Muscle of arm (tissue), 1 donor: ENCODE measurements at regions not wholly inside any gene's neighbourhood (a gene's known extent, or its start where the extent isn't known, plus 50 kb on each side); places are given as distances from the start of the nearest gene placed in this dataset.
"Not testable (repeated sequence)": the region's sequence is repeated elsewhere in the genome, so short reads cannot be mapped to it uniquely, and the experiment has no call there.

ENCODE experiments used
- DNase-seq: peaks from one replicate; pipeline ENCODE4 v3.0.0-alpha.2; 2013

- DNase-seq = no peak
Observed at GRCh38 chr16:77488652-77489051, 53.8 kb upstream of the ADAMTS18 start.

- DNase-seq = no peak
Observed at GRCh38 chr16:77491091-77491490, 56.3 kb upstream of the ADAMTS18 start.

- no peak for DNase-seq
Observed at GRCh38 chr16:77496934-77497333, 62.1 kb upstream of the ADAMTS18 start.

GRCh38 chr16:77499373-77500285 is 64.8 kb upstream of the ADAMTS18 start:
- no peak for DNase-seq

- DNase-seq = no peak
Observed at GRCh38 chr16:77500286-77500598, 65.4 kb upstream of the ADAMTS18 start.

GRCh38 chr16:77500934-77501664 is 66.3 kb upstream of the ADAMTS18 start:
- no peak for DNase-seq

GRCh38 chr16:77502448-77502847 is 67.6 kb upstream of the ADAMTS18 start:
- DNase-seq = no peak

GRCh38 chr16:77506492-77506891 is 71.7 kb upstream of the ADAMTS18 start:
- DNase-seq = not testable (repeated sequence)

GRCh38 chr16:77509051-77509450 is 74.2 kb upstream of the ADAMTS18 start:
- DNase-seq = no peak

- DNase-seq = no peak
Observed at GRCh38 chr16:77509796-77510195, 75.0 kb upstream of the ADAMTS18 start.

GRCh38 chr16:77511053-77511452 is 76.2 kb upstream of the ADAMTS18 start:
- no peak for DNase-seq

- no peak for DNase-seq
Observed at GRCh38 chr16:77514500-77515220, 79.8 kb upstream of the ADAMTS18 start.

- DNase-seq = not testable (repeated sequence)
Observed at GRCh38 chr16:77525226-77525625, 90.4 kb upstream of the ADAMTS18 start.

GRCh38 chr16:77531752-77532151 is 96.9 kb upstream of the ADAMTS18 start:
- DNase-seq = no peak

GRCh38 chr16:77536809-77537208 is 102.0 kb upstream of the ADAMTS18 start:
- DNase-seq = peak; percentile 82

GRCh38 chr16:77539421-77540034 is 104.7 kb upstream of the ADAMTS18 start:
- DNase-seq = no peak

GRCh38 chr16:77540646-77541045 is 105.8 kb upstream of the ADAMTS18 start:
- no peak for DNase-seq

GRCh38 chr16:77541165-77541564 is 106.3 kb upstream of the ADAMTS18 start:
- no peak for DNase-seq

GRCh38 chr16:77548151-77548550 is 113.3 kb upstream of the ADAMTS18 start:
- no peak for DNase-seq

- no peak for DNase-seq
Observed at GRCh38 chr16:77548766-77549165, 113.9 kb upstream of the ADAMTS18 start.

GRCh38 chr16:77549876-77550275 is 115.0 kb upstream of the ADAMTS18 start:
- no peak for DNase-seq

GRCh38 chr16:77551357-77551756 is 116.5 kb upstream of the ADAMTS18 start:
- DNase-seq = no peak
